Neural cell (in vitro differentiated cells): ENCODE measurements at regions not wholly inside any gene's neighbourhood (a gene's known extent, or its start where the extent isn't known, plus 50 kb on each side); places are given as distances from the start of the nearest gene placed in this dataset.

Source experiments
- H2AFZ ChIP-seq: fragments of 200-600, 300-800 bp; sonication (generic), shearing (Covaris generic); 2 replicates; pipeline ENCODE4 v1.6.0; 2014; ENCODE audit warnings: low read depth, mild to moderate bottlenecking, antibody characterized with exemption, low read length, moderate library complexity
- H3F3A ChIP-seq: fragments of 200-600 bp; shearing (Covaris generic); 2 replicates; pipeline ENCODE4 v1.6.1; 2016; ENCODE audit warnings: mild to moderate bottlenecking, moderate library complexity, mixed read lengths, antibody characterized with exemption, low read length; ENCODE audit not compliant: insufficient read depth, poor library complexity, severe bottlenecking
- H3K27ac ChIP-seq: fragments of 200-600, 300-800 bp; sonication (generic), shearing (Covaris generic); 2 replicates; pipeline ENCODE4 v1.5.1; 2014; ENCODE audit warnings: mild to moderate bottlenecking, low read length, moderate library complexity
- H3K27me3 ChIP-seq: fragments of 300-800, 200-600 bp; sonication (generic), shearing (Covaris generic); 2 replicates; pipeline ENCODE4 v1.6.0; 2014; ENCODE audit warnings: mild to moderate bottlenecking, low read depth, low read length, moderate library complexity; ENCODE audit not compliant: insufficient read depth
- H3K36me3 ChIP-seq: fragments of 300-800, 200-600 bp; sonication (generic), shearing (Covaris generic); 2 replicates; pipeline ENCODE4 v1.5.1; 2014; ENCODE audit warnings: mild to moderate bottlenecking, antibody characterized with exemption, low read length, moderate library complexity; ENCODE audit not compliant: insufficient read depth
- H3K4me2 ChIP-seq: fragments of 300-800, 200-600 bp; sonication (generic), shearing (Covaris generic); 2 replicates; pipeline ENCODE4 v1.6.0; 2014; ENCODE audit warnings: mild to moderate bottlenecking, low read length
- H3K4me3 ChIP-seq: fragments of 300-800, 200-600 bp; sonication (generic), shearing (Covaris generic); 2 replicates; pipeline ENCODE4 v1.5.1; 2014; ENCODE audit warnings: mild to moderate bottlenecking, low read length, moderate library complexity
- H3K79me2 ChIP-seq: fragments of 200-600 bp; shearing (Covaris generic); replicated peaks from 2 replicates; pipeline ENCODE4 v1.6.0; 2014; ENCODE audit warnings: mild to moderate bottlenecking, low read length, moderate library complexity; ENCODE audit not compliant: insufficient read depth
- H3K9ac ChIP-seq: fragments of 300-800, 200-600 bp; sonication (generic), shearing (Covaris generic); 2 replicates; pipeline ENCODE4 v1.6.1; 2016; ENCODE audit warnings: mild to moderate bottlenecking, low read length, mixed read lengths
- H3K9me2 ChIP-seq: fragments of 200-600 bp; shearing (Covaris generic); 2 replicates; pipeline ENCODE4 v1.6.1; 2016; ENCODE audit warnings: mild to moderate bottlenecking, low read length, mixed read lengths; ENCODE audit not compliant: insufficient read depth
- H3K9me3 ChIP-seq: fragments of 200-600, 300-800 bp; sonication (generic), shearing (Covaris generic); 2 replicates; pipeline ENCODE4 v1.6.1; 2016; ENCODE audit warnings: mild to moderate bottlenecking, mixed run types, low read length, moderate library complexity, mixed read lengths
- H4K20me1 ChIP-seq: fragments of 200-600 bp; shearing (Covaris generic); 2 replicates; pipeline ENCODE4 v1.6.1; 2016; ENCODE audit warnings: mild to moderate bottlenecking, mixed run types; ENCODE audit not compliant: insufficient read depth
- EP300 ChIP-seq: fragments of 450-650 bp; conservative IDR thresholded peaks from 2 replicates; pipeline ENCODE4 v1.6.1; 2014; ENCODE audit warnings: antibody characterized with exemption, mild to moderate bottlenecking, moderate library complexity; ENCODE audit not compliant: poor library complexity, severe bottlenecking
- EZH2 ChIP-seq: fragments of 200-600, 300-800 bp; shearing (Covaris generic), sonication (generic); IDR thresholded peaks from 2 replicates; pipeline ENCODE4 v1.6.1; 2014; ENCODE audit warnings: antibody characterized with exemption, low read length, borderline replicate concordance, mild to moderate bottlenecking; ENCODE audit not compliant: insufficient read depth, poor library complexity, severe bottlenecking
- MXI1 ChIP-seq: fragments of 450-650 bp; conservative IDR thresholded peaks from 2 replicates; pipeline ENCODE4 v1.6.1; 2014; ENCODE audit warnings: antibody characterized with exemption, mild to moderate bottlenecking; ENCODE audit not compliant: poor library complexity, severe bottlenecking
- POLR2AphosphoS5 ChIP-seq: IDR thresholded peaks from 2 replicates; pipeline ENCODE4 v1.6.1; 2012
- RAD21 ChIP-seq: fragments of 450-650 bp; conservative IDR thresholded peaks from 2 replicates; pipeline ENCODE4 v1.6.1; 2014; ENCODE audit warnings: antibody characterized with exemption, mild to moderate bottlenecking, moderate library complexity
- SMC3 ChIP-seq: fragments of 450-650 bp; conservative IDR thresholded peaks from 2 replicates; pipeline ENCODE4 v1.6.1; 2014; ENCODE audit warnings: antibody characterized with exemption, mild to moderate bottlenecking, moderate library complexity; ENCODE audit not compliant: poor library complexity
- TAF1 ChIP-seq: IDR thresholded peaks from 2 replicates; pipeline ENCODE4 v1.6.1; 2012; ENCODE audit warnings: low read depth
- TF ChIP-seq, protein P1 (sequence below): IDR thresholded peaks from 2 replicates; pipeline ENCODE4 v1.6.1; 2012; ENCODE audit warnings: borderline replicate concordance
- TF ChIP-seq, protein P2 (sequence below): fragments of 450-650 bp; IDR thresholded peaks from 2 replicates; pipeline ENCODE4 v1.5.1; 2014; ENCODE audit warnings: antibody characterized with exemption, mild to moderate bottlenecking, moderate library complexity; ENCODE audit not compliant: poor library complexity, severe bottlenecking

DNA sequence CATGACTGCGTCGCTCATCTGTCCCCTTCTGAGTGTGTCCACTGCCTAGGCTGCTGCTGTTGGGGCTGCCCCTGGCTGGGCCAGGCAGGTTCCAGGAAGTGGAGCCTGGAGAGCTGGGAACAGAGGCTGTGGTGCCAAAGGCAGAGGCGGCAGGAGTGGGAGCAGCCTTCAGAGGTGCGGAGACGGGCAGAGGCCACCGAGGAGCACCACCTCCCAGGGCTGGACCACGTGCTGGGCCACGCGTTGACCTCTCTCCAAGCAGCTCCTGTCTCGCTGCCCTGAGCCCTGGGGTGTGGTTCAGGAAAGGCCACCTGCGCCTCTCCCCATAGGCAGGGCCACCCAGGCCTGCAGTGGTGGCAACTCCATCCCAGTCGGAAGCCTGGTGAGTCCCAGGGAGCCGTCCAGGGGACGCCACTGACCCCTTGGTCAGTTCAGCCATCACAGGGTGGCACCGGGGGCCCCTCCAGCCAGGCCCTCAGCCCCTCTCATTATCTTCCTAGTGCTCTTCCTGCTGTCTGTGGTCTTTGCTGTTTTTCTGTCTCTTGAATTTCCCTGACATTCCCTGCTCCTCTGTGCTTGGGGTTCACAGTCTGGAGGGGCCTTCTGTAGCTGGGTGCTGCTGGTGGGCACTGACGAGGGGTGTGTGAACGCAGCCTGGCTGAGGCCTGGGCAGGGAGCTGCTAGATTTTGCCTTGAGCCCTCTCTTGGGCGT is 122.8 kb upstream of the HS6ST1 start:
- Histone ChIP-seq H3K36me3 (no peaks in the 10 kb centered on the region), H3F3A (no peaks in the 10 kb centered on the region), H3K9ac (no peak overlapping the region), H3K79me2 (no peaks in the 10 kb centered on the region), H3K4me2 (no peak overlapping the region), H3K27ac (no peak overlapping the region), H2AFZ (no peak overlapping the region), H4K20me1 (no peaks in the 10 kb centered on the region), H3K9me3 (no peaks in the 10 kb centered on the region), H3K9me2 (no peaks in the 10 kb centered on the region), H3K4me3 (no peak overlapping the region), H3K27me3 (no peaks in the 10 kb centered on the region)
- TF ChIP-seq MXI1 (no peak), SMC3 (no peak), EP300 (no peak), TAF1 (no peak), POLR2AphosphoS5 (no peak), EZH2 (no peak), RAD21 (no peak)
- TF ChIP-seq, protein P1, sequence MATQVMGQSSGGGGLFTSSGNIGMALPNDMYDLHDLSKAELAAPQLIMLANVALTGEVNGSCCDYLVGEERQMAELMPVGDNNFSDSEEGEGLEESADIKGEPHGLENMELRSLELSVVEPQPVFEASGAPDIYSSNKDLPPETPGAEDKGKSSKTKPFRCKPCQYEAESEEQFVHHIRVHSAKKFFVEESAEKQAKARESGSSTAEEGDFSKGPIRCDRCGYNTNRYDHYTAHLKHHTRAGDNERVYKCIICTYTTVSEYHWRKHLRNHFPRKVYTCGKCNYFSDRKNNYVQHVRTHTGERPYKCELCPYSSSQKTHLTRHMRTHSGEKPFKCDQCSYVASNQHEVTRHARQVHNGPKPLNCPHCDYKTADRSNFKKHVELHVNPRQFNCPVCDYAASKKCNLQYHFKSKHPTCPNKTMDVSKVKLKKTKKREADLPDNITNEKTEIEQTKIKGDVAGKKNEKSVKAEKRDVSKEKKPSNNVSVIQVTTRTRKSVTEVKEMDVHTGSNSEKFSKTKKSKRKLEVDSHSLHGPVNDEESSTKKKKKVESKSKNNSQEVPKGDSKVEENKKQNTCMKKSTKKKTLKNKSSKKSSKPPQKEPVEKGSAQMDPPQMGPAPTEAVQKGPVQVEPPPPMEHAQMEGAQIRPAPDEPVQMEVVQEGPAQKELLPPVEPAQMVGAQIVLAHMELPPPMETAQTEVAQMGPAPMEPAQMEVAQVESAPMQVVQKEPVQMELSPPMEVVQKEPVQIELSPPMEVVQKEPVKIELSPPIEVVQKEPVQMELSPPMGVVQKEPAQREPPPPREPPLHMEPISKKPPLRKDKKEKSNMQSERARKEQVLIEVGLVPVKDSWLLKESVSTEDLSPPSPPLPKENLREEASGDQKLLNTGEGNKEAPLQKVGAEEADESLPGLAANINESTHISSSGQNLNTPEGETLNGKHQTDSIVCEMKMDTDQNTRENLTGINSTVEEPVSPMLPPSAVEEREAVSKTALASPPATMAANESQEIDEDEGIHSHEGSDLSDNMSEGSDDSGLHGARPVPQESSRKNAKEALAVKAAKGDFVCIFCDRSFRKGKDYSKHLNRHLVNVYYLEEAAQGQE, result no peak
- TF ChIP-seq, protein P2, sequence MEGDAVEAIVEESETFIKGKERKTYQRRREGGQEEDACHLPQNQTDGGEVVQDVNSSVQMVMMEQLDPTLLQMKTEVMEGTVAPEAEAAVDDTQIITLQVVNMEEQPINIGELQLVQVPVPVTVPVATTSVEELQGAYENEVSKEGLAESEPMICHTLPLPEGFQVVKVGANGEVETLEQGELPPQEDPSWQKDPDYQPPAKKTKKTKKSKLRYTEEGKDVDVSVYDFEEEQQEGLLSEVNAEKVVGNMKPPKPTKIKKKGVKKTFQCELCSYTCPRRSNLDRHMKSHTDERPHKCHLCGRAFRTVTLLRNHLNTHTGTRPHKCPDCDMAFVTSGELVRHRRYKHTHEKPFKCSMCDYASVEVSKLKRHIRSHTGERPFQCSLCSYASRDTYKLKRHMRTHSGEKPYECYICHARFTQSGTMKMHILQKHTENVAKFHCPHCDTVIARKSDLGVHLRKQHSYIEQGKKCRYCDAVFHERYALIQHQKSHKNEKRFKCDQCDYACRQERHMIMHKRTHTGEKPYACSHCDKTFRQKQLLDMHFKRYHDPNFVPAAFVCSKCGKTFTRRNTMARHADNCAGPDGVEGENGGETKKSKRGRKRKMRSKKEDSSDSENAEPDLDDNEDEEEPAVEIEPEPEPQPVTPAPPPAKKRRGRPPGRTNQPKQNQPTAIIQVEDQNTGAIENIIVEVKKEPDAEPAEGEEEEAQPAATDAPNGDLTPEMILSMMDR, result no peak

DNA sequence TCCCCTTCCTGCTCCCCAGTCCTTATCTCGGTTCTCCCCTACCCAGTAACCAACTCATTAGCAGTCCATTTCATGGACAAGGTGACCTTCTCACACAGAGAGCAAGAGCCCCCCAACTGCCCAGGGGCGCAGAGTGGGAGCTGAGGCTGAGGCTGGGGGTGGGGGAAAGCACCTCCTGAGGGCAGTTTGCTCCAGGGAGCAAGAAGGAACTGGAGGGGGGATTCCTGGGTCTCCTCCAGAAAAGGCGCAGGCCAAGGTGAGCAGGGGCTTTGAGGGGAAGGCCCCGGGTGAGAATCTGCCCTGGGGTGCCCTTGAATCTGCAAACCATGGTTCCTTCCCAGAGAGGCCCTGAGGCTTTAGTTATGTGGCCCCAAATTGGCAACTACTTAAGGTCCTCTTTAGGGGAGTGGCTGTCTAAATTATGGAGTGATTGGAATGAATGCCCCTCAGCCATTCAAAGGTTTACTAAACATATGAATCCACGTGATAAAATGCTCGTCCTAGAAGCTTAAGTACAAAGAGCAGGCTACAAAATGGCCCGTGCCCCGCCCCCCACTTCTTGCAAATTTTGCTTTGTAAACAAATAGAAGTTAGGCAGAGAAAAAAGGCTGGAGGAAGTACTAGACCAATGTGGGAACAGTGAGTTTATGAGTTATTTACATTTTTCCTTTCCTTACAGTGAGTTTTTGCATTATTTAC is 123.5 kb upstream of the HS6ST1 start:
- Histone ChIP-seq H3K4me3 (no peak overlapping the region), H4K20me1 (no peaks in the 10 kb centered on the region), H3K27me3 (no peaks in the 10 kb centered on the region), H2AFZ (no peak overlapping the region), H3K9me3 (no peaks in the 10 kb centered on the region), H3K27ac (no peak overlapping the region), H3K9ac (no peak overlapping the region), H3K36me3 (no peaks in the 10 kb centered on the region), H3K4me2 (no peak overlapping the region), H3F3A (no peaks in the 10 kb centered on the region), H3K9me2 (no peaks in the 10 kb centered on the region), H3K79me2 (no peaks in the 10 kb centered on the region)
- no peak for TF ChIP-seq MXI1
- TF ChIP-seq SMC3, result no peak
- no peak for TF ChIP-seq EP300
- TF ChIP-seq TAF1, result no peak
